ENCODE measurements at regions not wholly inside any gene's neighbourhood (a gene's known extent, or its start where the extent isn't known, plus 50 kb on each side); places are given as distances from the start of the nearest gene placed in this dataset.

- Histone ChIP-seq H3K4me1 (ENCODE audit: insufficient read depth, low read length, poor library complexity, severe bottlenecking) (no peaks in the 10 kb centered on the region), H4K20me1 (ENCODE audit: insufficient read depth, low read length, poor library complexity, severe bottlenecking) (no peaks in the 10 kb centered on the region)
These were observed 123.7 kb downstream of the FOXD2 start for GRCh38 chr1:47561523-47562007.

GRCh38 chr1:47562147-47562546 lies 124.3 kb downstream of the FOXD2 start:
- TF ChIP-seq EZH2phosphoT487 (IDR thresholded peaks at IDR 0.05; ENCODE audit: borderline replicate concordance): no peak
- TF ChIP-seq, protein P1, sequence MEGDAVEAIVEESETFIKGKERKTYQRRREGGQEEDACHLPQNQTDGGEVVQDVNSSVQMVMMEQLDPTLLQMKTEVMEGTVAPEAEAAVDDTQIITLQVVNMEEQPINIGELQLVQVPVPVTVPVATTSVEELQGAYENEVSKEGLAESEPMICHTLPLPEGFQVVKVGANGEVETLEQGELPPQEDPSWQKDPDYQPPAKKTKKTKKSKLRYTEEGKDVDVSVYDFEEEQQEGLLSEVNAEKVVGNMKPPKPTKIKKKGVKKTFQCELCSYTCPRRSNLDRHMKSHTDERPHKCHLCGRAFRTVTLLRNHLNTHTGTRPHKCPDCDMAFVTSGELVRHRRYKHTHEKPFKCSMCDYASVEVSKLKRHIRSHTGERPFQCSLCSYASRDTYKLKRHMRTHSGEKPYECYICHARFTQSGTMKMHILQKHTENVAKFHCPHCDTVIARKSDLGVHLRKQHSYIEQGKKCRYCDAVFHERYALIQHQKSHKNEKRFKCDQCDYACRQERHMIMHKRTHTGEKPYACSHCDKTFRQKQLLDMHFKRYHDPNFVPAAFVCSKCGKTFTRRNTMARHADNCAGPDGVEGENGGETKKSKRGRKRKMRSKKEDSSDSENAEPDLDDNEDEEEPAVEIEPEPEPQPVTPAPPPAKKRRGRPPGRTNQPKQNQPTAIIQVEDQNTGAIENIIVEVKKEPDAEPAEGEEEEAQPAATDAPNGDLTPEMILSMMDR (conservative IDR thresholded peaks at IDR 0.05; ENCODE audit: low read length): no peak
- no peaks in the 10 kb centered on the region for H3F3A ChIP-seq (ENCODE audit: low read depth)
- H3K36me3 ChIP-seq (ENCODE audit: insufficient read depth, low read length): no peaks in the 10 kb centered on the region
- no peak overlapping the region for H3K4me2 ChIP-seq (ENCODE audit: low read depth, low read length, poor library complexity, severe bottlenecking)
- H2AFZ ChIP-seq (ENCODE audit: low read length): no peak overlapping the region
- H3K27me3 ChIP-seq (ENCODE audit: insufficient read depth, low read length, poor library complexity, severe bottlenecking): no peaks in the 10 kb centered on the region
- H3K79me2 ChIP-seq (ENCODE audit: insufficient read depth, low read length): no peaks in the 10 kb centered on the region
- H3K9ac ChIP-seq (ENCODE audit: low read depth, low read length, poor library complexity, severe bottlenecking): no peak overlapping the region
- H3K9me3 ChIP-seq (ENCODE audit: insufficient read depth, low read depth, low read length): no peaks in the 10 kb centered on the region
- H4K20me1 ChIP-seq (ENCODE audit: insufficient read depth, low read length, poor library complexity, severe bottlenecking): no peaks in the 10 kb centered on the region
- H3K4me3 ChIP-seq (ENCODE audit: low read length, poor library complexity, severe bottlenecking): no peak overlapping the region
- H3K4me1 ChIP-seq (ENCODE audit: insufficient read depth, low read length, poor library complexity, severe bottlenecking): no peaks in the 10 kb centered on the region
- H3K9me2 ChIP-seq (replicated peaks; ENCODE audit: low read depth, low read length): no peaks in the 10 kb centered on the region

More at GRCh38 chr1:47561523-47562007, 123.7 kb downstream of the FOXD2 start:
- Histone ChIP-seq H3K27me3 (ENCODE audit: insufficient read depth, low read length, poor library complexity, severe bottlenecking) (no peaks in the 10 kb centered on the region), H3K4me2 (ENCODE audit: low read depth, low read length, poor library complexity, severe bottlenecking) (no peak overlapping the region), H3K79me2 (ENCODE audit: insufficient read depth, low read length) (no peaks in the 10 kb centered on the region), H2AFZ (ENCODE audit: low read length) (no peak overlapping the region), H3K9me2 (replicated peaks; ENCODE audit: low read depth, low read length) (no peaks in the 10 kb centered on the region), H3K9ac (ENCODE audit: low read depth, low read length, poor library complexity, severe bottlenecking) (no peak overlapping the region), H3K36me3 (ENCODE audit: insufficient read depth, low read length) (no peaks in the 10 kb centered on the region), H3F3A (ENCODE audit: low read depth) (no peaks in the 10 kb centered on the region), H3K4me3 (ENCODE audit: low read length, poor library complexity, severe bottlenecking) (no peak overlapping the region), H3K9me3 (ENCODE audit: insufficient read depth, low read depth, low read length) (no peaks in the 10 kb centered on the region)
- TF ChIP-seq EZH2phosphoT487 (IDR thresholded peaks at IDR 0.05; ENCODE audit: borderline replicate concordance): no peak
- TF ChIP-seq, protein P1 (conservative IDR thresholded peaks at IDR 0.05; ENCODE audit: low read length): no peak

DNA sequence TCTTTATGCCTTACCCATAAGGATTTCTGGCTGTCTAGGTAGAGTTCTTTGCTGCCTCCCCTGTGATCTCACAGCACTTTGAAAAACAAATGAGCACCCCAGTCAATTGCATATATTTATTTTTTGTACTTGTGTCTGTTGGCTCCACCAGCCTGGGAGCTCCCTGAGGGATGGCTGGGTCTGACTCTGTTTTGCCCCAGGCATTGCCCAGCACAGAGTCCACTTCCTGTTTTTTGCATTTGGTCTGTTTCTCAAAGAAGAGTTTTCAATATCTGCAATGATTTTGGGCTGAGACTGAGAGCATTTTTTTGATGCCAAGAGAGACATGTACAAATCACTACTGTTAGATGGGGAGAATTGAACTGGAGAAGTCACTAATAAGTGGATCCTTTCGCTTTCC lies 125.0 kb downstream of the FOXD2 start:
- Histone ChIP-seq H3K4me3 (ENCODE audit: low read length, poor library complexity, severe bottlenecking) (no peak overlapping the region), H3K9ac (ENCODE audit: low read depth, low read length, poor library complexity, severe bottlenecking) (no peak overlapping the region), H3K9me2 (replicated peaks; ENCODE audit: low read depth, low read length) (no peaks in the 10 kb centered on the region), H3K27me3 (ENCODE audit: insufficient read depth, low read length, poor library complexity, severe bottlenecking) (no peaks in the 10 kb centered on the region), H3K9me3 (ENCODE audit: insufficient read depth, low read depth, low read length) (no peaks in the 10 kb centered on the region), H3K4me1 (ENCODE audit: insufficient read depth, low read length, poor library complexity, severe bottlenecking) (no peaks in the 10 kb centered on the region), H3K4me2 (ENCODE audit: low read depth, low read length, poor library complexity, severe bottlenecking) (no peak overlapping the region), H4K20me1 (ENCODE audit: insufficient read depth, low read length, poor library complexity, severe bottlenecking) (no peaks in the 10 kb centered on the region), H3K36me3 (ENCODE audit: insufficient read depth, low read length) (no peaks in the 10 kb centered on the region), H2AFZ (ENCODE audit: low read length) (no peak overlapping the region), H3F3A (ENCODE audit: low read depth) (no peaks in the 10 kb centered on the region), H3K79me2 (ENCODE audit: insufficient read depth, low read length) (no peaks in the 10 kb centered on the region)
- TF ChIP-seq EZH2phosphoT487 (IDR thresholded peaks at IDR 0.05; ENCODE audit: borderline replicate concordance): no peak
- TF ChIP-seq, protein P1 (conservative IDR thresholded peaks at IDR 0.05; ENCODE audit: low read length): no peak

Data from Loucy (cell line).